M059J (cell line): ENCODE measurements at regions not wholly inside any gene's neighbourhood (a gene's known extent, or its start where the extent isn't known, plus 50 kb on each side); places are given as distances from the start of the nearest gene placed in this dataset.
A peak's percentile ranks its signal among the peaks of the same experiment; 100 is the strongest.

Source experiments
- DNase-seq: peaks from one replicate; pipeline ENCODE4 v3.0.0-alpha.2; 2012; ENCODE audit warnings: low read depth

DNA sequence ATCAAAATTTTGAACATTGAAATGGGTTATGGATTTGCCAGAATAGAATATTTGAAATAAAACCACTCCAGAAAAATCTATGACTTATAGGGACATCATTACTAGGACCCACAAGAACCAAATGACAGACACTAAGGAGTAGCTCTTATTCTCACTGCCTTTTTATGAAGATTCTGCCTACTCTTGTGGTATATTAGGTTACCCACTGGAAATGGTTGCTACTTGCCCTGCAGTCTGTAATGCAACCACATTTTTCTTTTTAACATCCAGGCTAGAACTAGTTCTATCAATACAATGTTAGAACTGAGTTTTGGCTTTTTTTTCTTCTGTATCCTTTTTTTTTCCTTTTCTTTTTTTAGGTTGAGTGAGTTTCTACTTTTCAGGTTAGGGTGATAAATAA, 158.9 kb downstream of the PPP1R2C start:
- no peak for DNase-seq

DNA sequence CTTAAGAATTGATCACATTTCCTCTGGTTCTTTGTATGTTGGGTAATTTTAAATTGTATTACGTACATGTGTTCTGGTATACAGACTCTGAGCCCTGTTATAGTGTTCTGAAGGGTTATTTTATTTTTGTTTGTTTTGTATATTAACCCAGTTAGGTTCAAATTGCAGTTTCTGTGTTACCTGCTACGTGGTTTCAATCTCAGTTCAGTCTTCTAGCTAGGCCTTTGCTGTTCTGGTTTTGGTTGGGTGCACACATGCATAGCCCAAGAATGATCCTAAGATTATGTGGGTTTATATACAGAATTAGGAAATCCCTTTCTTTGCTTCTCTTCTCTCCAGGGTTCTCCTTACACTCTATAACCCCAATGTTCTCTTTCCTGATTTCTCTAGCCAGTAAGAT, 161.0 kb downstream of the PPP1R2C start:
- no peak for DNase-seq

DNA sequence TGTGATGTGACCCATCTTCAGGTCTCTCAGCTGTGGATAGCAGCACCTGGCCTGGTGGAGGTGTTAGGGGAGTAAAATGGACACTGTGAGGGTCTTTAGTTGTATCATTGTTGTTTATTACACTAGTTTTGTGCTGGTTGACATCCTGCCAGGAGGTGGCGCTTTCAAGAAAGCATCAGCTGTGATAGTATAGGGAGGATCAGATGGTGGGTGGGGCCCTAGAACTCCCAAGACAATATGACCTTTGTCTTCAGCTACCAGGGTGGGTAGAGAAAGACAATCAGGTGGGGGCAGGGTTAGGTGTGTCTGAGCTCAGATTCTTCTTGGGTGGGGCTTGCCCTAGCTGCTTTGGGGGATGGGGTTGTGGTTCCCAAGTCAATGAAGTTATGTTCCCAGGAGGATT, 162.8 kb downstream of the PPP1R2C start:
- peak; percentile 3 for DNase-seq

- no peak for DNase-seq
Measured at GRCh38 chrX:42606591-42606990, 171.4 kb downstream of the PPP1R2C start.

GRCh38 chrX:42604302-42604701, 173.7 kb downstream of the PPP1R2C start:
- no peak for DNase-seq

GRCh38 chrX:42603016-42603415, 174.9 kb downstream of the PPP1R2C start:
- DNase-seq: no peak

DNA sequence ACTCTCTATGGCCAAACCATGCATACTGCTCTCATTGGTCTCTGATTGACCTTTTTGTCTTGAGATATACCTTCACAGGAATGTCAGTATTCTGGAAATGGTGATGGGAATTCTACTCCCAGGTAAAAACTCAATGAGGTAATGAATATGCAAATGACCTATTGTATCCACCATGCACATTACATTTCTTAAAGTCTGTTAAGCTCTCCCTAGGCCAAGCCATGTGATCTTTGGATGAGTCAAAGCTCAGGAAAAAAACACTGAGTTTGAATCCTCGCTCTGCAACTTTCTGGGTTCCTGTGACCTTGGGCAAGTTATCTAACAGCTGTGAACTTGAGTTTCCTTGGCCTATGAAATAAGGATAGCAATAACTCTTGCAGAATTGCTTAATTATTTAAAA, 175.4 kb downstream of the PPP1R2C start:
- no peak for DNase-seq

DNA sequence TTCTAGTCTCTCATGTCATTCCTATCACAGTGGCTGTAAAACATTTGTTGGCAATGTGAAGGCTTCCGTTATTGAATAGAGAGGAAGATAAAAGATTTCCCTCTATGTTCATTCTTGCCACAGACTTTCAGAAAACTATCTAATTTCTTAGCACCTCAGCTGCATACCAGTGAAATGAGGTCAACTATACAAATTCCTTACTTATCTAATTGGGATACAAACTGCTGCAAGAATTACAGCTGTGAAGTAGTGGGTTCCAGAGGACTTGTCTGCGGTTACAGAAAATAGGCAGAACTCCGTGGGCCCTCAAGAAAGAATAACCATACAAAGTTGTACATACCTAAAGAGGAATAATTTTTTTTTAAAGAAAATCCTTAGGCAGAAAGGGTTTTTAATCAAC, 175.8 kb downstream of the PPP1R2C start:
- no peak for DNase-seq

- DNase-seq: no peak
Measured at GRCh38 chrX:42597481-42597880, 180.5 kb downstream of the PPP1R2C start.

DNA sequence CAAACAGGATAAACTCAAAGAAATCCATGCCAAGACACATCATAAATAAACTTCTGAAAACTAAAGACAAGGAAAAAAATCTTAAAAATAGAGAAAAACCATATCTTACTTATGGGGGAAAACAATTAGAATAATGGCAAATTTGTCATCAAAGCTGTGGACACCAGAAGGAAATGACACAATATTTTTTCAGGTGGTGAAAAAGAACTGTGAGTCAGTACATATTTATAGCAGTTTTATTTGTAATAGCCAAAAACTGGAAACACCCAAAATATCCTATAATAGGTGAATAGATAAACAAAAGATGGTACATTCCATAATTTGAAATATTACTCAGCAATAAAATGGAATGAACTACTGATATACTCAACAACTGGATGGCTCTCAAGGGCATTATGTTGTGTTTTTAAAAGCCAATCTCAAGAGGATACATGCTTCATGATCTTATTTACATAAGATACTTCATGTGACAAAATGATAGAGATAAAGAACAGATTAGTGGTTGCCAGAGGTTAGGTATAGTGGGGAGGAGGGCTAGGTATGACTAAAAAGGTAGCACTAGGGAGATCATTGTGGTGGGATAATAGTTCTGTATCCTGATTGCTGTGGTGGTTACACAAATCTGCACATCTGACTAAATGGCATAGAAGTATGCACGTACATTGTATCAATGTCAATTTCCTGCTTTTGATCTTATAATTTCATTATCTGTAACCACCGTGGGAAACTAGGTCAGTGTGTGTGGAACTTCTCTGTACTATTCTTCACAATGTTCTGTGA, 191.9 kb downstream of the PPP1R2C start:
- no peak for DNase-seq

- no peak for DNase-seq
Measured at GRCh38 chrX:42577936-42578470, 200.0 kb downstream of the PPP1R2C start.

- peak; percentile 56 for DNase-seq
Measured at GRCh38 chrX:42567268-42567667, 210.7 kb downstream of the PPP1R2C start.

- no peak for DNase-seq
Measured at GRCh38 chrX:42565739-42566138, 212.2 kb downstream of the PPP1R2C start.

DNA sequence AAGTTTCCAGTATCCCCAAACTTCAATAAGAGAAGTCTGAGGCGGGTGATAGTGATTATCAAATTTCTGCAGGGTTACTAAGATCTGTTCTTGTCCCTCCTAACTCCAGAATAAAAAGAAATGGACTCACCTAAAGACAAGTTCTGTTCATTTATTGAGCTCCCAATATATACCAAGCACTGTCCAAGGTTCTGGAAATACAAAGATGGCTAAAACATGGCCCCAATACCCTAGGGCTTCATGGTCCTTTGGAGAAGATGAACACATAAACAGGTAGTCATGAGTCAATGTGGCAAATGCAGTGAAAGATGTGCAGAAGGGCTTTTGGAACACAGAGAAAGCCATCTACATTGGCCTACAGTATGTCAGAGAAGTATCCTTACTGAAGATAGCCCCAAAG, 231.2 kb downstream of the PPP1R2C start:
- DNase-seq: no peak

- no peak for DNase-seq
Measured at GRCh38 chrX:42544883-42545282, 233.1 kb downstream of the PPP1R2C start.

- DNase-seq: no peak
Measured at GRCh38 chrX:42541554-42541953, 236.4 kb downstream of the PPP1R2C start.

DNA sequence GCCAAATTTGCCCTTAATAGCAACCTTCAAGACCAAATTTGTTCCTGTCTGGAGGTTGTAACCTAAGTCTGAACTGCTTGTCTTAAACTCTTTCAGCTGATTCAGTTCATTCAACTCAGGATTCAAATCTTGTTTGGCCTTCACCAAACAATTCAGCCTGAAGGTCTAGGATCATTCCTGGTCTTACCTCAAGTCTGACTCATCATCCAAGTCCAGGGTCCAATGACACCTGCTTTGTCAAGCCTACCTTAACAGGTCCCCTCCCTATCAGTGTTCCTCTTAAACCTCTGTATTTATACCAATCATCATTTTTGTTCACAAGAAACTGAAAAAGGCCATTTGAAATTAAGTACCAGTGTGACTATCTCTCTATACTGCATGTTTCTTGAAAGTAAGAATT, 237.8 kb downstream of the PPP1R2C start:
- DNase-seq: no peak

DNA sequence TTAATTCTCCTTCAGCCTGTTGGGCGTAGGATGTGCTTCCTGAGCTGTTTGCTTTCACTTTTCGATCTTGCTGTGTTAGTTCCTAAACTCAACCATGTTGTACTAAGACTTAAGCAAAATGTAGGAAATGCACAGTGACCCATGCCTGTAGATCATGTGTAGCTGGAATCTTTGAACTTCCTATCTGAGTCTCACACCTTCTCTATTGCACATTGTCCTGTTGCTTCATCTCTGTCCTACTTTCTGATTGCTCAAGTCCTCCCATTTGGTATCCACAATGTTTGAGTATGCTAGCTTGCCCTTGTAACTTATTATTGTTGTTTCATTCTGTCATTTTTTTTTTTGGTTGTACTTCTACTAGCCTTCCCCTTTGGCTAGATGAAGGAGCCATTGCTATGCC, 239.6 kb downstream of the PPP1R2C start:
- DNase-seq: no peak

GRCh38 chrX:42536286-42536685, 241.7 kb downstream of the PPP1R2C start:
- no peak for DNase-seq

- no peak for DNase-seq
Measured at GRCh38 chrX:42535233-42535632, 242.7 kb downstream of the PPP1R2C start.

DNA sequence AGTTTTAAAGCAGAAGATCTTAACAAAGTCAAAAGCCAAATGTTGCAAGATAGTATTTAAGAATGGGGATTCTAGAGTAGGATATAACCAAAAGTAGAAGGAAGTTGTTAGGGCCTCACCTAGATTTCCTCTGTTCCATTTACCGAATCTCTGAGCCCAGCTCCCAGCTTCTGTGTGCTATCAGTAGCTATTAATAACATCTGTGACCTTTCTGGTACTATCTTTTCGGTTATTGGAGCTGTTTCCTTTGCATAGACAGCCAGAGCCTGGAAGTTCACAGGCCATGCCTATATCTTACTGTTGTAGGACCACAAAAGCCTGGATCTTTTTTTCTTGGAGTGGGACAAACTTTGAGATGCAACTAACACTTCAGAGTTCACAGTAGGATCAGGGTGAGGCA, 244.2 kb downstream of the PPP1R2C start:
- DNase-seq: no peak

- no peak for DNase-seq
Measured at GRCh38 chrX:42531441-42531840, 246.5 kb downstream of the PPP1R2C start.

DNA sequence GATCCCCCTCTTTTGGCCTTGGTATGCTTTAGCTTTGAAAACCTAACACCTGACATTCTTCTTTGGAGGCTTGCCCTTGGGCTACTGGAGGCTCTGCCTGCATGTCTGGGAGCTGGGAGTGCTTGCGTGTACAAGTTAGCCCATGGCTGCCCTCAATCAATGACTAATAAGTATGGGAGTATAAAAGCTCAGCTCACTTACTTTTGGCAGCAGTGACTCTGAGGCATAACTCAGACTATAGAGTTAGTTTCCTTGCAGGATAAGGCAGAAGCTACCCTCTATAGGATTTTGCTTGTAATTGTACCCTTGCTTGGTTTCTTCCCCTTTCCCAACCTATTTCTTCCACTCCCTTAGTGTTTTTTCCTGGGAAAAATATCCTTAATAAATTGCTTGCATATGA, 247.9 kb downstream of the PPP1R2C start:
- DNase-seq: peak; percentile 84

DNA sequence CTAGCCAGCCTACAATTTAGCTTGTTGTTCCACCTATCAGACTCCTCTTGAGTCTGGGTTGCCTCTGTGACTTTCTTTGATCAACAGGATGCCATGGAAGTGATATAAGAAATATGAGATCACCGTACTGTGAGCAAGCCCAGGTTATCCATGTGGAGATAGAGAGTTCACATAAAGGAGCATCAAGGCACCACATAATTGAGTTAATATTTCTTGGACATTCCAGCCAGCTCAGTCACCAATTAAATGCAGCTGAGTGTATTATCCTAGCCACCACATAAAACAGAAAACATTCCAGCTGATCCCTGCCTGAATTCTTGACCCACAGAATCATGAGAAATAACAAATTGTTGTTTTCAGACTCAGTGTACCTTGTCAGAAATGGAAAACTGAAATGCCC, 253.6 kb downstream of the PPP1R2C start:
- DNase-seq: peak; percentile 85
